Vagina (tissue), 2 donors: ENCODE measurements at regions not wholly inside any gene's neighbourhood (a gene's known extent, or its start where the extent isn't known, plus 50 kb on each side); places are given as distances from the start of the nearest gene placed in this dataset.

Source experiments
- DNase-seq, 2 donors: peaks; one replicate each; pipeline ENCODE4 v3.0.0-alpha.2; 2017; ENCODE audit errors: extremely low spot score in 2 of 2
- H3K27ac ChIP-seq: fragments of 200-600 bp; sonication (generic); one replicate; pipeline ENCODE4 v1.5.1; 2019
- H3K27me3 ChIP-seq: fragments of 200-600 bp; sonication (generic); one replicate; pipeline ENCODE4 v1.5.1; 2019
- H3K36me3 ChIP-seq, 2 donors: fragments of 200-600 bp; sonication (generic); one replicate each; pipeline ENCODE4 v1.5.1; 2017 to 2019
- H3K4me1 ChIP-seq: fragments of 200-600 bp; sonication (generic); one replicate; pipeline ENCODE4 v1.5.1; 2019
- H3K4me3 ChIP-seq, 2 donors: fragments of 200-600 bp; sonication (generic); 1 replicate in 1 of 2; 2 replicates in 1 of 2; pipeline ENCODE4 v1.5.1; 2016 to 2019
- H3K9me3 ChIP-seq: fragments of 200-600 bp; sonication (generic); one replicate; pipeline ENCODE4 v1.5.1; 2019
- POLR2A ChIP-seq, 2 donors: fragments of 450-650 bp; IDR thresholded peaks; one replicate each; pipeline ENCODE4 v1.6.1; 2017; ENCODE audit warnings: antibody characterized with exemption in 2 of 2, mild to moderate bottlenecking in 2 of 2, moderate library complexity in 2 of 2
- POLR2AphosphoS5 ChIP-seq, 2 donors: sonication (generic); formaldehyde crosslinking; IDR thresholded peaks; one replicate each; pipeline ENCODE4 v1.9.0; 2017; ENCODE audit warnings: antibody characterized with exemption in 2 of 2, mild to moderate bottlenecking in 2 of 2, low read depth in 1 of 2; ENCODE audit not compliant: insufficient read depth in 1 of 2
- intact Hi-C: fragments of 100-400 bp; cut with DNase I; formaldehyde crosslinking; loops from one replicate; pipeline ENCODE4 v1.15.1; 2023
- TF ChIP-seq, protein P1 (sequence below), 3 experiments: fragments of 450-650 bp in 2 of 3; fragments of 200-600 bp in 1 of 3; sonication (generic) in 1 of 3; IDR thresholded peaks; one replicate each; pipeline ENCODE4 v1.5.1; 2017 to 2019; ENCODE audit warnings: antibody characterized with exemption in 3 of 3, mild to moderate bottlenecking in 2 of 3, moderate library complexity in 2 of 3

DNA sequence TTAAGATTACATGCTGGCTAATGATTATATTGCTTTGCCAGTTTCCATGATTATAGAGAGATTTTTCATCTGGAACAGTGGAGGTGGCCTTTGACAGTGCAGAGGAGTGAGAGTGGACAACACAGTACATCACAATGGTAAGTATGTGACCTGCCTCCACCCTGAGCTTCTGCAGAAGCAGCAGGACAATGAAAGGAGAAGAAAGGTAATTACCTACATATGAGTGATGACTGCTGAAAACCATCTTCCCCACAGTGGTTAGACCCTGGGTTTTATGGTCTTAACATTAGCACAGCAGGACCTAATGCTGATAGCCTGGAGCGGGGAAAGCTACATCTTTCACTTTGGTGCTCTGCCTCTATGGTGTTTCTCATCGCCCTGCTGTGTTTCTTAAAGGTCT lies 454.7 kb upstream of the DDI1 start:
- Histone ChIP-seq H3K4me3 (no peak overlapping the region), H3K36me3 (no peaks in the 10 kb centered on the region), H3K9me3 (no peaks in the 10 kb centered on the region), H3K27ac (no peak overlapping the region), H3K27me3 (no peaks in the 10 kb centered on the region), H3K4me1 (no peaks in the 10 kb centered on the region)
- TF ChIP-seq POLR2AphosphoS5 (IDR thresholded peaks at IDR 0.05; ENCODE audit: insufficient read depth in 1 of 2, low read depth in 1 of 2): no peak
- TF ChIP-seq, protein P1, sequence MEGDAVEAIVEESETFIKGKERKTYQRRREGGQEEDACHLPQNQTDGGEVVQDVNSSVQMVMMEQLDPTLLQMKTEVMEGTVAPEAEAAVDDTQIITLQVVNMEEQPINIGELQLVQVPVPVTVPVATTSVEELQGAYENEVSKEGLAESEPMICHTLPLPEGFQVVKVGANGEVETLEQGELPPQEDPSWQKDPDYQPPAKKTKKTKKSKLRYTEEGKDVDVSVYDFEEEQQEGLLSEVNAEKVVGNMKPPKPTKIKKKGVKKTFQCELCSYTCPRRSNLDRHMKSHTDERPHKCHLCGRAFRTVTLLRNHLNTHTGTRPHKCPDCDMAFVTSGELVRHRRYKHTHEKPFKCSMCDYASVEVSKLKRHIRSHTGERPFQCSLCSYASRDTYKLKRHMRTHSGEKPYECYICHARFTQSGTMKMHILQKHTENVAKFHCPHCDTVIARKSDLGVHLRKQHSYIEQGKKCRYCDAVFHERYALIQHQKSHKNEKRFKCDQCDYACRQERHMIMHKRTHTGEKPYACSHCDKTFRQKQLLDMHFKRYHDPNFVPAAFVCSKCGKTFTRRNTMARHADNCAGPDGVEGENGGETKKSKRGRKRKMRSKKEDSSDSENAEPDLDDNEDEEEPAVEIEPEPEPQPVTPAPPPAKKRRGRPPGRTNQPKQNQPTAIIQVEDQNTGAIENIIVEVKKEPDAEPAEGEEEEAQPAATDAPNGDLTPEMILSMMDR (IDR thresholded peaks at IDR 0.05): no peak
- no peak for TF ChIP-seq POLR2A (IDR thresholded peaks at IDR 0.05)
- DNase-seq: no peak
- intact Hi-C loops: no loop called here

DNA sequence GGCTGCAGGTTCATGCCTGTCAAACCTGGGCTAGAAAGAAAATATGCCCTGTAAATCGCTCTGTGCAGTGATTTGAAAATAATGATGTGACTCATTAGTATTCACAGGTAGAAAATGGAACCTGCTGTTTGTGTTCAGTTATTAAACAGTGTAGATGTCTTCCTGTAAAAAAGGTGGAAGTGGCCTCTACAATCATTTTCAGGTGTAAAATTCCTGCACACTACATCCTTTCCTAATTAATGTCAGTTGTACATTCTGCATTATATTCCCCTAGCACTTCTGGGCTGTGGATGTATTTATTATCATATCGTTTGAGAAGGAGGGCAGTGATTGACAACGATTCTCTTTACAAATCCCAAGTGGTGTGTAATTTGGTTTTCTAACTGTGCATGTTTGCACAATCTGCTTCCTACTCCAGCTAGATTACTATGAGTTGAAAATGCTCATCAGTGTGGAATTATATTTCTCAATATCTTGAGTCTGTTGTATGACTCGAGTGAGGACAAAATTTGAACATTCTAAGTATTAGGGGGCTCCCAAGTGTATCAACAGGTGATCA lies 454.0 kb upstream of the DDI1 start:
- intact Hi-C loops: no loop called here
- no peak for DNase-seq
- H3K9me3 ChIP-seq: no peaks in the 10 kb centered on the region
- no peaks in the 10 kb centered on the region for H3K27me3 ChIP-seq
- TF ChIP-seq POLR2A (IDR thresholded peaks at IDR 0.05) (no peak), POLR2AphosphoS5 (IDR thresholded peaks at IDR 0.05; ENCODE audit: insufficient read depth in 1 of 2, low read depth in 1 of 2) (no peak)
- TF ChIP-seq, protein P1 (IDR thresholded peaks at IDR 0.05): no peak
- no peaks in the 10 kb centered on the region for H3K4me1 ChIP-seq
- no peak overlapping the region for H3K27ac ChIP-seq
- no peaks in the 10 kb centered on the region for H3K36me3 ChIP-seq
- no peak overlapping the region for H3K4me3 ChIP-seq

DNA sequence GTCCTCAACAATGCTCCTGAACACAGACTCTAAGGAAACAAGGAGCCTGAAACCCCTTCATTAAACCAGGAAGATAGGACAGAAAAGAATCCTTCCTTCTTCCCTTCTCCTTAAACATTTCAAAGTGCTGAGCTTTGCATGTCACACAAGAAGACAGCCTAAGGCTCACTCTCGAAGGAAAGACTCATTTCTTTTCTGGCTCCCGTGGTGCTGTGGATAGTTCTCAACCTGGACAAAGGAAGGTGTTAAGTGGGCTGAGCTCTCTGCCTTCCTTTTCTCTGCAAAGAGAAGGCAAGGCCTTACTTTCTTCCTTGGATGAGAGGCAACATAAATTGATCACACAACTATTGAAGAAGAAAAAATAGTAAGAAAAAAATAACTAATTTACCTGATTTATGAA lies 452.4 kb upstream of the DDI1 start:
- Histone ChIP-seq H3K4me1 (no peaks in the 10 kb centered on the region), H3K9me3 (no peaks in the 10 kb centered on the region), H3K36me3 (no peaks in the 10 kb centered on the region), H3K27ac (no peak overlapping the region), H3K27me3 (no peaks in the 10 kb centered on the region), H3K4me3 (no peak overlapping the region)
- intact Hi-C loops: no loop called here
- no peak for DNase-seq
- TF ChIP-seq POLR2AphosphoS5 (IDR thresholded peaks at IDR 0.05; ENCODE audit: insufficient read depth in 1 of 2, low read depth in 1 of 2) (no peak), POLR2A (IDR thresholded peaks at IDR 0.05) (no peak)
- TF ChIP-seq, protein P1 (IDR thresholded peaks at IDR 0.05): no peak

DNA sequence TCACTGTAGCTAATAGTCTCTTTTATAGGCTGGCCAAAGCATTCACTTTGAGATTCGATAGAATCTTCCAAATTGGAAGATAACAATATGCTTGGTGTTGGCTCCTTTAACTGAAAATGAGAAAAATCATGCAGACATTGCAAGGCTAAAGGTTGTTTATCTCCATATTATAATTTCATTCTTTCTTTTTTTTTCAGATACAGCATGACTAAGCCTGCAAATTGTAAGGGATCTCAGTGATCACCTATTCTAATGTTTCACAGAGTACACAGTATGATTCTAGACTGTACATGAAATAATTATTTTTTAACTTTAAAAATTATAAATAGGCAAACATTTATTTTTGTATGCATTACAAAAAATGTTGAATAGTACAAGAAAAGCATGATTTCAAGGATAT lies 451.7 kb upstream of the DDI1 start:
- Histone ChIP-seq H3K36me3 (no peaks in the 10 kb centered on the region), H3K27ac (no peak overlapping the region), H3K27me3 (no peaks in the 10 kb centered on the region), H3K9me3 (no peaks in the 10 kb centered on the region), H3K4me3 (no peak overlapping the region), H3K4me1 (no peaks in the 10 kb centered on the region)
- intact Hi-C loops: no loop called here
- no peak for DNase-seq
- no peak for TF ChIP-seq POLR2AphosphoS5 (IDR thresholded peaks at IDR 0.05; ENCODE audit: insufficient read depth in 1 of 2, low read depth in 1 of 2)
- TF ChIP-seq POLR2A (IDR thresholded peaks at IDR 0.05): no peak
- TF ChIP-seq, protein P1 (IDR thresholded peaks at IDR 0.05): no peak

DNA sequence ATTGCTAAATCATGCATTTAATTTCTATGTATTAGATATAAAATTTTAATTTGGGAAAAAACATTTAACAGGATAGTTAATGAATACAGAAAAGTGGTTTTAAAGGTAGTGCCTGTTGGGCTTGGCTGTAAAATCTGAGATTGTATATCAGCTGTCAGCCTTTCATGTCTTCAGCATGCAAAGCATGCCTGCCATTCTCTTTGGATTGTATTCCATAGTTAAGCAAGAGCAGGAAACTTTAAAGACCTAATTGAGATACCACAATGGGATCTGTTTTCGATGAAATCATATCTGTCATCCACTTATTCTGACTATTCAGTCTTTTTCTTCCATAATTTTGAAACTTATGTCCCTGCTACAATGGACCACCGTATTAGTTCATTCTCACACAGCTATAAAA lies 451.0 kb upstream of the DDI1 start:
- H3K4me1 ChIP-seq: no peaks in the 10 kb centered on the region
- no peak overlapping the region for H3K27ac ChIP-seq
- intact Hi-C loops: no loop called here
- no peaks in the 10 kb centered on the region for H3K27me3 ChIP-seq
- H3K36me3 ChIP-seq: no peaks in the 10 kb centered on the region
- TF ChIP-seq POLR2AphosphoS5 (IDR thresholded peaks at IDR 0.05; ENCODE audit: insufficient read depth in 1 of 2, low read depth in 1 of 2) (no peak), POLR2A (IDR thresholded peaks at IDR 0.05) (no peak)
- TF ChIP-seq, protein P1 (IDR thresholded peaks at IDR 0.05): no peak
- H3K4me3 ChIP-seq: no peak overlapping the region
- no peaks in the 10 kb centered on the region for H3K9me3 ChIP-seq
- no peak for DNase-seq
